IMR-90 (cell line): ENCODE measurements at regions not wholly inside any gene's neighbourhood (a gene's known extent, or its start where the extent isn't known, plus 50 kb on each side); places are given as distances from the start of the nearest gene placed in this dataset.

Source experiments
- ATAC-seq: fragments of 200-7000 bp; cut with Tn5 transposase; 2 replicates; pipeline ENCODE4 v1.9.1; 2020; ENCODE audit warnings: low read depth, mild to moderate bottlenecking, moderate library complexity
- BruUV-seq: library from RNA; stranded (reverse); fragments of 400-500 nt; replicated peaks from 2 replicates; lab custom pipeline; 2021; lab: Mats Ljungman, UMichigan
- CTCF ChIA-PET: fragments of 300-600 bp; formaldehyde crosslinking; extraction: SDS; loops from one replicate; lab custom pipeline; 2021; ENCODE audit warnings: antibody characterized with exemption; lab: Yijun Ruan, JAX
- POLR2A ChIA-PET: fragments of 300-600 bp; sonication (Branson Sonifier 250); formaldehyde crosslinking; loops from one replicate; lab custom pipeline; 2022; ENCODE audit warnings: antibody characterized with exemption; ENCODE audit not compliant: unreplicated experiment; lab: Charles Lee
- DNase-seq: peaks from one replicate; pipeline ENCODE4 v3.0.0; 2013
- H2AFZ ChIP-seq: replicated peaks from 2 replicates; pipeline ENCODE3; 2013; ENCODE audit warnings: low read length, mild to moderate bottlenecking; ENCODE audit not compliant: poor library complexity
- H2AK5ac ChIP-seq: 2 replicates; pipeline ENCODE4 v1.6.1; 2013; ENCODE audit warnings: low read depth, low read length, inconsistent platforms
- H2AK9ac ChIP-seq: replicated peaks from 2 replicates; pipeline ENCODE3; 2013; ENCODE audit warnings: mild to moderate bottlenecking, low read depth, low read length, moderate library complexity; ENCODE audit not compliant: poor library complexity
- H2BK120ac ChIP-seq: 2 replicates; pipeline ENCODE4 v1.6.1; 2013; ENCODE audit warnings: low read depth, low read length, inconsistent platforms
- H2BK15ac ChIP-seq: 3 replicates; pipeline ENCODE4 v1.6.1; 2013; ENCODE audit warnings: low read depth, low read length, inconsistent platforms
- H2BK20ac ChIP-seq: 2 replicates; pipeline ENCODE4 v1.6.1; 2013; ENCODE audit warnings: low read depth, mild to moderate bottlenecking, inconsistent platforms, low read length, moderate library complexity
- H2BK5ac ChIP-seq: 2 replicates; pipeline ENCODE4 v1.6.1; 2013; ENCODE audit warnings: mild to moderate bottlenecking, low read depth, low read length, inconsistent platforms; ENCODE audit not compliant: poor library complexity, severe bottlenecking
- H3K14ac ChIP-seq: replicated peaks from 2 replicates; pipeline ENCODE4 v1.6.1; 2013; ENCODE audit warnings: low read depth, low read length, inconsistent platforms
- H3K18ac ChIP-seq: 2 replicates; pipeline ENCODE4 v1.6.1; 2013; ENCODE audit warnings: low read depth, low read length, control low read depth
- H3K23ac ChIP-seq: 2 replicates; pipeline ENCODE4 v1.6.1; 2013; ENCODE audit warnings: low read depth, low read length, inconsistent platforms
- H3K27ac ChIP-seq: 2 replicates; pipeline ENCODE4 v1.5.1; 2013; ENCODE audit warnings: mild to moderate bottlenecking, control low read depth, low read length; ENCODE audit not compliant: insufficient read depth
- H3K27me3 ChIP-seq: 2 replicates; pipeline ENCODE4 v1.6.1; 2013; ENCODE audit warnings: low read length; ENCODE audit not compliant: control insufficient read depth, insufficient read depth
- H3K36me3 ChIP-seq: 2 replicates; pipeline ENCODE4 v1.6.1; 2013; ENCODE audit warnings: low read length, mixed read lengths; ENCODE audit not compliant: control insufficient read depth, insufficient read depth
- H3K4ac ChIP-seq: 2 replicates; pipeline ENCODE4 v1.6.1; 2013; ENCODE audit warnings: low read depth, low read length, inconsistent platforms
- H3K4me1 ChIP-seq: 2 replicates; pipeline ENCODE4 v1.6.1; 2013; ENCODE audit warnings: low read length, mixed read lengths; ENCODE audit not compliant: control insufficient read depth, insufficient read depth
- H3K4me2 ChIP-seq: 2 replicates; pipeline ENCODE4 v1.6.1; 2013; ENCODE audit warnings: low read depth, mild to moderate bottlenecking, control low read depth, low read length, moderate library complexity
- H3K4me3 ChIP-seq: 2 replicates; pipeline ENCODE4 v1.5.1; 2013; ENCODE audit warnings: low read depth, mild to moderate bottlenecking, control low read depth, low read length, moderate library complexity; ENCODE audit not compliant: insufficient read depth
- H3K56ac ChIP-seq: 2 replicates; pipeline ENCODE4 v1.6.1; 2013; ENCODE audit warnings: low read length, inconsistent platforms; ENCODE audit not compliant: insufficient read depth; ENCODE audit errors: extremely low read depth
- H3K79me1 ChIP-seq, 2 experiments: 2 replicates each; pipeline ENCODE4 v1.6.1; 2013; ENCODE audit warnings: low read length in 2 of 2, inconsistent platforms in 1 of 2, low read depth in 1 of 2
- H3K9ac ChIP-seq: 2 replicates; pipeline ENCODE4 v1.6.1; 2013; ENCODE audit warnings: low read depth, low read length, control low read depth
- H3K9me1 ChIP-seq: 2 replicates; pipeline ENCODE4 v1.6.1; 2013; ENCODE audit warnings: low read length, inconsistent platforms; ENCODE audit not compliant: insufficient read depth
- H3K9me3 ChIP-seq: 2 replicates; pipeline ENCODE4 v1.6.1; 2013; ENCODE audit warnings: low read length; ENCODE audit not compliant: control insufficient read depth, insufficient read depth
- H4K20me1 ChIP-seq: 2 replicates; pipeline ENCODE4 v1.6.1; 2013; ENCODE audit warnings: low read length, inconsistent platforms; ENCODE audit not compliant: insufficient read depth
- H4K5ac ChIP-seq: 2 replicates; pipeline ENCODE4 v1.6.1; 2013; ENCODE audit warnings: mild to moderate bottlenecking, low read depth, low read length, control low read depth
- H4K8ac ChIP-seq, 2 experiments: 2 replicates each; pipeline ENCODE4 v1.6.1; 2013; ENCODE audit warnings: low read depth in 2 of 2, low read length in 2 of 2, control low read depth in 1 of 2, inconsistent platforms in 1 of 2
- H4K91ac ChIP-seq: 2 replicates; pipeline ENCODE4 v1.6.1; 2013; ENCODE audit warnings: low read depth, low read length, inconsistent platforms; ENCODE audit not compliant: insufficient read depth
- CTCF ChIP-seq: conservative IDR thresholded peaks from 2 replicates; pipeline ENCODE4 v1.5.1; 2012; ENCODE audit warnings: mild to moderate bottlenecking, low read depth, low read length, improper control_type of control experiment
- ELK1 ChIP-seq: fragments of 150-350 bp; IDR thresholded peaks from 2 replicates; pipeline ENCODE4 v1.6.1; 2016; ENCODE audit warnings: low read depth, mild to moderate bottlenecking, low read length, moderate library complexity, borderline replicate concordance
- NFE2L2 ChIP-seq: fragments of 150-350 bp; IDR thresholded peaks from 2 replicates; pipeline ENCODE4 v1.6.1; 2016; ENCODE audit warnings: low read depth, mild to moderate bottlenecking, low read length
- POLR2A ChIP-seq: IDR thresholded peaks from 2 replicates; pipeline ENCODE4 v1.6.1; 2012; ENCODE audit warnings: mild to moderate bottlenecking, low read depth, low read length
- RAD21 ChIP-seq: IDR thresholded peaks from 2 replicates; pipeline ENCODE4 v1.6.1; 2012; ENCODE audit warnings: low read length, improper control_type of control experiment
- RCOR1 ChIP-seq: IDR thresholded peaks from 2 replicates; pipeline ENCODE4 v1.6.1; 2012; ENCODE audit warnings: mild to moderate bottlenecking, low read length, improper control_type of control experiment; ENCODE audit not compliant: insufficient replicate concordance
- RFX5 ChIP-seq: IDR thresholded peaks from 2 replicates; pipeline ENCODE4 v1.8.0; 2012; ENCODE audit warnings: low read depth, mild to moderate bottlenecking, low read length, moderate library complexity
- USF2 ChIP-seq: fragments of 150-350 bp; IDR thresholded peaks from 2 replicates; pipeline ENCODE4 v1.6.1; 2017; ENCODE audit warnings: mild to moderate bottlenecking, antibody characterized with exemption, low read length, low read depth
- WGBS, 2 experiments: methylation state at CpG; one replicate each; pipeline versions ENCODE4 v1.1.5 to v1.1.7; 2013; ENCODE audit warnings: missing lambda C conversion rate in 2 of 2; ENCODE audit not compliant: insufficient read length in 1 of 2; ENCODE audit errors: extremely low coverage in 2 of 2; 5-methylcytosine and 5-hydroxymethylcytosine counted together
- dilution Hi-C: fragments of 300-500 bp; cut with HindIII; formaldehyde crosslinking; loops from one replicate; pipeline ENCODE4 v1.14.3; 2018; ENCODE audit warnings: low sequenced_read_pairs; ENCODE audit not compliant: unreplicated experiment
- in situ Hi-C: fragments of 300-500 bp; cut with MboI; formaldehyde crosslinking; loops from 3 replicates; pipeline ENCODE4 v1.14.3; 2019; ENCODE audit warnings: low sequenced_read_pairs, inconsistent platforms, mixed read lengths
- intact Hi-C: fragments of 100-400 bp; cut with micrococcal nuclease; formaldehyde crosslinking; loops from 2 replicates; pipeline ENCODE4 v1.10.0; 2022

GRCh38 chr3:176041812-176042211 lies 1155.5 kb downstream of the TBL1XR1 start:
- no CpG with 5 or more reads among the region's 2 CpGs for WGBS, 2 experiments
- BruUV-seq: no TSS peak
- Histone ChIP-seq H3K9me1 (no peaks in the 10 kb centered on the region), H3K18ac (no peak overlapping the region), H3K4me3 (no peak overlapping the region), H3K36me3 (no peaks in the 10 kb centered on the region), H3K4ac (no peak overlapping the region), H4K20me1 (no peaks in the 10 kb centered on the region), H3K9me3 (no peaks in the 10 kb centered on the region), H3K79me1 (no peaks in the 10 kb centered on the region), H3K9ac (no peak overlapping the region), H2BK5ac (no peak overlapping the region), H2BK20ac (no peak overlapping the region), H2BK120ac (no peak overlapping the region), H2AK9ac (no peak overlapping the region), H3K27me3 (no peaks in the 10 kb centered on the region), H3K27ac (no peak overlapping the region), H4K8ac (no peak overlapping the region), H2AK5ac (no peak overlapping the region), H2BK15ac (no peak overlapping the region), H3K14ac (no peak overlapping the region), H3K4me2 (no peak overlapping the region), H3K23ac (no peak overlapping the region), H3K4me1 (no peaks in the 10 kb centered on the region), H4K91ac (no peak overlapping the region), H2AFZ (no peak overlapping the region), H3K56ac (no peak overlapping the region), H4K5ac (no peak overlapping the region)
- ChIA-PET CTCF (interaction anchor here (0.6 kb wide), 1 partner anchor 385 kb away, joined by 3 read pairs; no protein-coding TSS in a partner anchor), POLR2A (no interaction called here)
- peak; percentile 56 for DNase-seq
- in situ Hi-C loops (no loop called here), intact Hi-C loops (no loop called here), dilution Hi-C loops (no loop called here)
- TF ChIP-seq RFX5 (no peak), RCOR1 (no peak), NFE2L2 (no peak), CTCF (no peak), RAD21 (no peak), ELK1 (no peak), USF2 (no peak), POLR2A (no peak)
- ATAC-seq: peak; percentile 65
